GM18520 (cell line): ENCODE measurements at regions not wholly inside any gene's neighbourhood (a gene's known extent, or its start where the extent isn't known, plus 50 kb on each side); places are given as distances from the start of the nearest gene placed in this dataset.

Experiments
- ATAC-seq: cut with Tn5 transposase; IDR thresholded peaks from one replicate; pipeline ENCODE4 v1.9.1; 2021; ENCODE audit not compliant: unreplicated experiment

- ATAC-seq, result no peak
These were observed 379.1 kb downstream of the ANKRD50 start for GRCh38 chr4:124333466-124333865.

- no peak for ATAC-seq
These were observed 378.4 kb downstream of the ANKRD50 start for GRCh38 chr4:124334119-124334518.

GRCh38 chr4:124337874-124338273 lies 374.7 kb downstream of the ANKRD50 start:
- no peak for ATAC-seq

- ATAC-seq, result no peak
These were observed 368.8 kb downstream of the ANKRD50 start for GRCh38 chr4:124343661-124344171.

GRCh38 chr4:124372916-124373315 lies 339.6 kb downstream of the ANKRD50 start:
- ATAC-seq, result no peak

- no peak for ATAC-seq
These were observed 326.4 kb downstream of the ANKRD50 start for GRCh38 chr4:124386163-124386562.

- ATAC-seq, result peak; percentile 79
These were observed 325.9 kb downstream of the ANKRD50 start for GRCh38 chr4:124386648-124387047.

- no peak for ATAC-seq
These were observed 322.9 kb downstream of the ANKRD50 start for GRCh38 chr4:124389591-124389990.

GRCh38 chr4:124390861-124391260 lies 321.7 kb downstream of the ANKRD50 start:
- no peak for ATAC-seq

- ATAC-seq, result no peak
These were observed 316.2 kb downstream of the ANKRD50 start for GRCh38 chr4:124396333-124396732.

GRCh38 chr4:124401606-124402005 lies 310.9 kb downstream of the ANKRD50 start:
- no peak for ATAC-seq

- ATAC-seq, result no peak
These were observed 303.5 kb downstream of the ANKRD50 start for GRCh38 chr4:124409044-124409443.

- ATAC-seq, result no peak
These were observed 298.1 kb downstream of the ANKRD50 start for GRCh38 chr4:124414276-124415040.

GRCh38 chr4:124415146-124415545 lies 297.4 kb downstream of the ANKRD50 start:
- ATAC-seq, result no peak

GRCh38 chr4:124417371-124417770 lies 295.2 kb downstream of the ANKRD50 start:
- no peak for ATAC-seq

GRCh38 chr4:124420166-124420695 lies 292.3 kb downstream of the ANKRD50 start:
- no peak for ATAC-seq

GRCh38 chr4:124423160-124423559 lies 289.4 kb downstream of the ANKRD50 start:
- ATAC-seq, result no peak

GRCh38 chr4:124426279-124426678 lies 286.3 kb downstream of the ANKRD50 start:
- no peak for ATAC-seq

- no peak for ATAC-seq
These were observed 285.3 kb downstream of the ANKRD50 start for GRCh38 chr4:124427095-124427767.

- ATAC-seq, result no peak
These were observed 283.9 kb downstream of the ANKRD50 start for GRCh38 chr4:124428648-124429047.

- ATAC-seq, result no peak
These were observed 282.7 kb downstream of the ANKRD50 start for GRCh38 chr4:124429746-124430250.
